ACC112 (cell line): ENCODE measurements at regions not wholly inside any gene's neighbourhood (a gene's known extent, or its start where the extent isn't known, plus 50 kb on each side); places are given as distances from the start of the nearest gene placed in this dataset.
"Not testable (repeated sequence)": the region's sequence is repeated elsewhere in the genome, so short reads cannot be mapped to it uniquely, and the experiment has no call there.

Source experiments
- H2AFZ ChIP-seq: fragments of 200-600 bp; sonication (generic); one replicate; pipeline ENCODE4 v1.6.0; 2017; ENCODE audit warnings: antibody characterized with exemption, low read length; ENCODE audit not compliant: unreplicated experiment
- H3K27ac ChIP-seq: fragments of 200-600 bp; sonication (generic); 2 replicates; pipeline ENCODE4 v1.5.1; 2014; ENCODE audit warnings: low read depth, mild to moderate bottlenecking, antibody characterized with exemption, low read length, moderate library complexity
- H3K27me3 ChIP-seq: fragments of 200-600 bp; sonication (generic); 2 replicates; pipeline ENCODE4 v1.6.1; 2014; ENCODE audit warnings: mild to moderate bottlenecking, antibody characterized with exemption, low read length, moderate library complexity, mixed read lengths; ENCODE audit not compliant: insufficient read depth
- H3K36me3 ChIP-seq: fragments of 200-600 bp; sonication (generic); 2 replicates; pipeline ENCODE4 v1.6.1; 2016; ENCODE audit warnings: mild to moderate bottlenecking, antibody characterized with exemption, low read length, moderate library complexity, mixed read lengths; ENCODE audit not compliant: insufficient read depth
- H3K4me1 ChIP-seq: fragments of 200-600 bp; sonication (generic); one replicate; pipeline ENCODE4 v1.6.1; 2016; ENCODE audit warnings: low read length, mixed read lengths; ENCODE audit not compliant: insufficient read depth, unreplicated experiment, control insufficient read depth
- H3K4me3 ChIP-seq: fragments of 200-600 bp; sonication (generic); 2 replicates; pipeline ENCODE4 v1.5.1; 2014; ENCODE audit warnings: mild to moderate bottlenecking, low read depth, low read length
- H3K79me2 ChIP-seq: fragments of 200-600 bp; sonication (generic); one replicate; pipeline ENCODE4 v1.6.0; 2016; ENCODE audit warnings: low read length; ENCODE audit not compliant: control insufficient read depth, unreplicated experiment, insufficient read depth

- H3K36me3 ChIP-seq, result no peaks in the 10 kb centered on the region
- H3K27ac ChIP-seq, result no peak overlapping the region
- H3K79me2 ChIP-seq, result no peaks in the 10 kb centered on the region
- no peaks in the 10 kb centered on the region for H3K4me1 ChIP-seq
- no peak overlapping the region for H3K4me3 ChIP-seq
- no peak overlapping the region for H2AFZ ChIP-seq
- H3K27me3 ChIP-seq, result no peaks in the 10 kb centered on the region
Measured at GRCh38 chr5:51802551-51803184, 419.4 kb downstream of the ISL1 start.

- H3K27me3 ChIP-seq, result no peaks in the 10 kb centered on the region
- H3K27ac ChIP-seq, result no peak overlapping the region
- no peaks in the 10 kb centered on the region for H3K36me3 ChIP-seq
- no peaks in the 10 kb centered on the region for H3K79me2 ChIP-seq
- H3K4me1 ChIP-seq, result no peaks in the 10 kb centered on the region
- no peak overlapping the region for H3K4me3 ChIP-seq
- no peak overlapping the region for H2AFZ ChIP-seq
Measured at GRCh38 chr5:51806677-51807076, 423.4 kb downstream of the ISL1 start.

- H2AFZ ChIP-seq, result no peak overlapping the region
Measured at GRCh38 chr5:51810592-51810991, 427.3 kb downstream of the ISL1 start.

GRCh38 chr5:51811883-51812471 is 428.7 kb downstream of the ISL1 start:
- Histone ChIP-seq H3K36me3 (no peaks in the 10 kb centered on the region), H3K27me3 (no peaks in the 10 kb centered on the region), H2AFZ (no peak overlapping the region), H3K27ac (no peak overlapping the region), H3K4me3 (no peak overlapping the region), H3K4me1 (no peaks in the 10 kb centered on the region), H3K79me2 (no peaks in the 10 kb centered on the region)

More at GRCh38 chr5:51810592-51810991, 427.3 kb downstream of the ISL1 start:
- Histone ChIP-seq H3K4me3 (no peak overlapping the region), H3K79me2 (no peaks in the 10 kb centered on the region), H3K4me1 (no peaks in the 10 kb centered on the region), H3K27ac (no peak overlapping the region), H3K36me3 (no peaks in the 10 kb centered on the region), H3K27me3 (no peaks in the 10 kb centered on the region)

GRCh38 chr5:51814817-51815216 is 431.6 kb downstream of the ISL1 start:
- H3K27me3 ChIP-seq, H3K4me1 ChIP-seq, H3K36me3 ChIP-seq, H2AFZ ChIP-seq, H3K79me2 ChIP-seq, H3K27ac ChIP-seq, H3K4me3 ChIP-seq: not testable (repeated sequence)

GRCh38 chr5:51816427-51816826 is 433.2 kb downstream of the ISL1 start:
- Histone ChIP-seq H2AFZ (no peak overlapping the region), H3K4me1 (no peaks in the 10 kb centered on the region), H3K4me3 (no peak overlapping the region), H3K27ac (no peak overlapping the region), H3K36me3 (no peaks in the 10 kb centered on the region), H3K27me3 (no peaks in the 10 kb centered on the region), H3K79me2 (no peaks in the 10 kb centered on the region)

- Histone ChIP-seq H3K4me3 (no peak overlapping the region), H3K4me1 (no peaks in the 10 kb centered on the region), H3K27me3 (no peaks in the 10 kb centered on the region), H3K27ac (no peak overlapping the region), H2AFZ (no peak overlapping the region), H3K79me2 (no peaks in the 10 kb centered on the region), H3K36me3 (no peaks in the 10 kb centered on the region)
Measured at GRCh38 chr5:51821697-51822096, 438.4 kb downstream of the ISL1 start.

GRCh38 chr5:51829230-51829629 is 446.0 kb downstream of the ISL1 start:
- Histone ChIP-seq H3K27me3 (no peaks in the 10 kb centered on the region), H3K27ac (no peak overlapping the region)

GRCh38 chr5:51829691-51830090 is 446.4 kb downstream of the ISL1 start:
- no peaks in the 10 kb centered on the region for H3K4me1 ChIP-seq
- no peaks in the 10 kb centered on the region for H3K27me3 ChIP-seq
- no peaks in the 10 kb centered on the region for H3K79me2 ChIP-seq
- no peak overlapping the region for H3K27ac ChIP-seq
- H3K4me3 ChIP-seq, result no peak overlapping the region
- no peaks in the 10 kb centered on the region for H3K36me3 ChIP-seq
- H2AFZ ChIP-seq, result no peak overlapping the region

More at GRCh38 chr5:51829230-51829629, 446.0 kb downstream of the ISL1 start:
- H2AFZ ChIP-seq, result no peak overlapping the region
- no peak overlapping the region for H3K4me3 ChIP-seq
- H3K4me1 ChIP-seq, result no peaks in the 10 kb centered on the region
- H3K79me2 ChIP-seq, result no peaks in the 10 kb centered on the region
- no peaks in the 10 kb centered on the region for H3K36me3 ChIP-seq

- H3K4me3 ChIP-seq, result no peak overlapping the region
- H3K4me1 ChIP-seq, result no peaks in the 10 kb centered on the region
- no peaks in the 10 kb centered on the region for H3K79me2 ChIP-seq
- H3K36me3 ChIP-seq, result no peaks in the 10 kb centered on the region
- H3K27me3 ChIP-seq, result no peaks in the 10 kb centered on the region
- H3K27ac ChIP-seq, result no peak overlapping the region
- no peak overlapping the region for H2AFZ ChIP-seq
Measured at GRCh38 chr5:51832934-51833470, 449.8 kb downstream of the ISL1 start.

GRCh38 chr5:51838459-51838858 is 455.2 kb downstream of the ISL1 start:
- no peaks in the 10 kb centered on the region for H3K4me1 ChIP-seq
- H3K4me3 ChIP-seq, result no peak overlapping the region
- H3K27me3 ChIP-seq, result no peaks in the 10 kb centered on the region
- no peak overlapping the region for H3K27ac ChIP-seq
- H2AFZ ChIP-seq, result no peak overlapping the region
- no peaks in the 10 kb centered on the region for H3K79me2 ChIP-seq
- no peaks in the 10 kb centered on the region for H3K36me3 ChIP-seq
